HG02970 (cell line): ENCODE measurements at regions not wholly inside any gene's neighbourhood (a gene's known extent, or its start where the extent isn't known, plus 50 kb on each side); places are given as distances from the start of the nearest gene placed in this dataset.
"Not testable (repeated sequence)": the region's sequence is repeated elsewhere in the genome, so short reads cannot be mapped to it uniquely, and the experiment has no call there.

Experiments
- ATAC-seq: cut with Tn5 transposase; IDR thresholded peaks from one replicate; pipeline ENCODE4 v1.9.1; 2021; ENCODE audit warnings: mild to moderate bottlenecking, moderate library complexity, moderate number of reproducible peaks; ENCODE audit not compliant: unreplicated experiment, low FRiP score

- ATAC-seq: not testable (repeated sequence)
Observed at GRCh38 chr11:87885084-87885483, 290.2 kb downstream of the RAB38 start.

- no peak for ATAC-seq
Observed at GRCh38 chr11:87879118-87879517, 296.1 kb downstream of the RAB38 start.

- no peak for ATAC-seq
Observed at GRCh38 chr11:87878373-87878825, 296.8 kb downstream of the RAB38 start.

GRCh38 chr11:87871056-87871455 lies 304.2 kb downstream of the RAB38 start:
- no peak for ATAC-seq

- no peak for ATAC-seq
Observed at GRCh38 chr11:87870086-87870485, 305.2 kb downstream of the RAB38 start.

DNA sequence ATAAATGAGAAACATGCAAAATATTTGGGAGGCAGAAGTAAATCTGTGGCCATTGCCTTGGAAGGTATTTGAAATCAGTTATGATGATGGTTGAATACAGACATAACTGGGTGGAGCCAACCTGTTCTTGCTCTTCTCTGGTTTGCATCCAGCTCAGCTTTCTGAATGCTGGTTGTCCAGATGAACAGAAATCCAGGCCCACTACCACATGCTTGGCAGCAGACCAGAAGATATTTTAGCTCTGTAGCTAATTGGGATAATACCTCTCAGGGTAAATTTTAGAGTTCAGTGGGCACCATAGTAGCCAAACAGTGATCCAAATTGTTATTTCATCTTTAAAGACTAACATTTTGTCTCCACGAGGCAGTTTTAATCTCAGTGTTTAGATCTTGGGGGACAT lies 308.3 kb downstream of the RAB38 start:
- ATAC-seq: no peak

DNA sequence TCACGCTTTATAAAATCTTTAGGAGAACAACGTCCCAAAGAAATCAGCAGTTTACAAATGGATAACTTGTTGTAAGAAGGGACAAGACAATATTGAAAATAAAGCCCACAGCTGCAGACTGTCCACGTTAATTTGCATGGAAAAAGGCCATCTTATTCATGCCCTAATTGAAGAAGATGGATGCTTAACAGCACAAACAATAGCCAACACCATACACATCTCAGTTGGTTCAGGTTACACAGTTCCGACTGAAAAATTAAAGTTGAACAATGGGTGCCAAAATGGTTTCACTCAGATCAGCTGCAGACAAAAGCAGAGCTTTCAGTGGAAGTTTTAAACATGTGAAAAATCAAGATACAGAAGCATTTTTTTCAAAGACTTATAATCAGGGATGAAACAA lies 314.2 kb downstream of the RAB38 start:
- ATAC-seq: no peak

DNA sequence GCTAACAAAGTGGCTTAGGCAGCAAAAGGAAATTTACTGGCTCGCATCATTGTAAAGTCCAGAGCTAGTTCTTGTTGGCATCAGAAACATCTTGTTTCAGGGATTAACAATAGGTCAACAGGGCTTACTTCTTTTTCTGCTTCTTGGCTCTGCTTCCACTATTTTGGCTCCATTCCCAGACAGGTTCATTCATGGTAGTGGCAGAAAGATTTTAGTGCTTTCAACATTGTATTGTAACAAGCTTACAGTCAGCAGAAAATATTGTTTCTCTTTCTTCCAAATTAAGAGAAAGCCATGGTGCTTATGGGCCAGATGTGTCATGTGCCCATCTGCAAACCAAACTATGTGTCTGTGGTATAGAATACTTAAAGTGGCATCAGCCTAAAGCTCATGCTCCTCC lies 315.6 kb downstream of the RAB38 start:
- no peak for ATAC-seq

- no peak for ATAC-seq
Observed at GRCh38 chr11:87851827-87852226, 323.4 kb downstream of the RAB38 start.

DNA sequence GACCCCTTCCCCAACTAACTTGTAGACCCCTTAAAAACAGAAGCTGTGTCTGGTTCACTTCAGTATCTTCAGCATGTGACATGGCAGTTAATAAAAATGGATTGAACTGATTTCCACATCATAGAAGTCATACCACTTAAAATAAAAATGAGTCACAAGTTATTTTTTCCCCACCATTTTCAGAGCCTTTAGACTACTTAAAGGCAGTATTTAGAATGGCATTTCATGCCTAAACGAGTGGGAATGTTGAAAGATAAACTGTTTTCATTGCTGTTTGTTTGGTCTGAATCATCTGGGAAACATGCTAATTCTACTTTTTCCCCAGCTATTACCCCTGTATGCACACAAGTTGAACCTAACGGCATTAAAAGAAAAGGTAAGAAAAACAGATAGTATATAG lies 324.0 kb downstream of the RAB38 start:
- no peak for ATAC-seq

DNA sequence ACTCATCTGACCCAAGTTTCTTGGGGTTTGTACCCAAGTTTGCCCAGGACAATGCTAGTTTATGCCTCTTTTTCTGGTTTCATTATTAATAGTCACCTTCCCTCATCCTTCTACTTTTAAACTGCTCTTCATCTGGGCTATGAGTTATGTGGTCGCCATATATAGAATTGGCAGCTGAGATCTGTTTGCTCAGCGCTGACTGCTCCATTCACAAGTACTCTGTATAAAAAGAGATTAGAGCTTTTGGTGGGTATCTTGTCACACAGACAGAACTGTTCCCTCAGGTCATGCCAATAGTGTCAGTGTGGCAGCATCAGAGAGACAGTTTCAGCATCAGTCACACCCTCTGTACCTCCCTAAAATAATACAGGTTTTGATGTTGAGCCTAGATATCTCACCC lies 326.0 kb downstream of the RAB38 start:
- no peak for ATAC-seq

- no peak for ATAC-seq
Observed at GRCh38 chr11:87840786-87841185, 334.5 kb downstream of the RAB38 start.

- ATAC-seq: no peak
Observed at GRCh38 chr11:87832211-87832610, 343.0 kb downstream of the RAB38 start.

DNA sequence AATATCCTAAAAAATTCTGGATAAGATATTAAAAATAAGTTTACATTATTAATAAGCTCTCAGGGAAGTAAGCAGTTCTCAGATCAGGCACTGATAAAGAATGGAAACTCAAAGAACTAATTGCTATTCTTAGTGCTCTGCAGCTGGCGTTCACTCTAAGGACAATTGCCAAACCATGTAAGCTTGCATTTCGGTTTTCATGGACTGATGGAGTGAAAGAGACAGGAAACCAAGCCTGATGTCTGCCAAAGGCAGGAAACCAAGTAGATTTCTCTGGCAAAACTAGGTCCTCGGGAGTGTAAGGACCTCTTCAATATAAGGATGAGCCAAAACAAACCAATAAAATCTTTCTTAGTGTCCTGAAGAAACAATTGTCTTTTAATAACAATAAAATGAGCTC lies 355.2 kb downstream of the RAB38 start:
- ATAC-seq: no peak

DNA sequence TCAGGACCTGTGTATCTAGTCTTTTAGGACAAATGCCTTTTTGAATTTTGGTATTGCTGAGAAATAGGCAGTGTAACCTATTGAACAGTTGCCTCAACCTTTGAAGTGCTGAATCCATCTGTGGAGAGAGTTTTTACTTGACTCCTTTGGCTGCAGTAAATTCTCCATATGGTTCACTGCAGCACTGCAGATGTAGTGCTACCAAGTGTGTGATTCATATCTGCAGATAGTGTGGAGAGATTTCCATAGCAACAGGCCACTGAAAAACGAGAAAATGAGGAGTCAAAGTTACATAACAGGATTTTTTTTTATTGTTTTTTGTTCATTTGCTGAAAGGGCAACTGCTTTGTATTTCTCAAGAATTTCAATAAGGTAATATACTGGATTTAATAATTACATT lies 356.1 kb downstream of the RAB38 start:
- ATAC-seq: no peak

GRCh38 chr11:87812571-87813365 lies 362.5 kb downstream of the RAB38 start:
- ATAC-seq: no peak

GRCh38 chr11:87810486-87810885 lies 364.8 kb downstream of the RAB38 start:
- no peak for ATAC-seq

DNA sequence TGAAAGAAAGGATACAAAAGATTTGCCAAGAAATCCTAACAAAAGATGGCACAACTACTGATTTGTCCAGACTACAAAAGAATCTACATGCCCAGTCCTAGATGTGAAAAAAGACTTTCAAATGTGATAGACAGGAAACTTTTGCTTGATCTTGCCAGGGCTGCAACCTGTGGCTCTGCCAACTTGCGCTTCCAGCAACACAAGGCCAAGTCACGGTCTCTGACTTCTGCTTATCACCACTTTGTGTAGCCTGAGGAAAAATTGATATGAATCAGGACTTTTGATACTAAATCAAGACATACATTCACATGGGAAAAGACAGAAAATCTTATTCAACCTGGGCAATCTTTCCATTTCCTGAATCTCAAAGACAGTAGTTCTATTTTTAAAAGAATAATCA lies 366.0 kb downstream of the RAB38 start:
- no peak for ATAC-seq

GRCh38 chr11:87804176-87804575 lies 371.1 kb downstream of the RAB38 start:
- ATAC-seq: no peak

DNA sequence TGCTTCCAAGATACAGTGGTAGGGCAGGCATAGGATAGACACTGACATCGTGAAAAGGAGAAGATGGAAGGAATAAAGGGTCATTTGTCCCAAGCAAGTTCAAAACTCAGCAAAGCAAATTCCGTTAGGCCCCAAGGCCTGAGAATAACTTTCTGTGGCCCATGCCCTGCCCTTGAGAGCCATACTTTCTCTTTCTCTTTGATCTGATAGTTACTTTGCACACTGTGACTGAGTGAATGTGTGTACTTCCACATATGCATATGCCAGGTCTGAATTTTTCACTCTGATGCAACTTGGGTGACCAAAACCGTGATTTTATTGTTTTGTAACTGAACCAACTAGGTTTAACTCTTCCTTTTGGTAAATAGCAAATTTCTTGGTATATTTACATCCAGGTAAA lies 371.5 kb downstream of the RAB38 start:
- ATAC-seq: no peak

- not testable (repeated sequence) for ATAC-seq
Observed at GRCh38 chr11:87784862-87785261, 390.4 kb downstream of the RAB38 start.

DNA sequence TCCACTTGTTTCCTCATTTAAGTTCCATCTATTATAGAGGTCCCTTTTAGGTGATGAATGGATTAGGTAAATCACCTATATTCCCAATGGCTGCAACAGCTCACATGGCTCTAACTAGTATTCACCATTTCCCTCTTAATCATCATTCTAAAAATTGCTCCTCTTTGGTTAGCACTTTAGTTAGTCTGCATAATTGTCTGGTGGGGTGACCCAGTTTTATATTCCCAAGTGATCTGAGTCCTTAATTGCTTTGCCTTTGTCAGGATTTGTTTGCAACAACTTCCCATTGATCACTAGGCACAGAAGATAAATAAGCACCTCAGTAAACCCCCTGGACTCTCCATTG lies 395.2 kb downstream of the RAB38 start:
- ATAC-seq: no peak
